Vagina (tissue), 2 donors: ENCODE measurements at regions not wholly inside any gene's neighbourhood (a gene's known extent, or its start where the extent isn't known, plus 50 kb on each side); places are given as distances from the start of the nearest gene placed in this dataset.

Experiments used
- DNase-seq, 2 donors: peaks; one replicate each; pipeline ENCODE4 v3.0.0-alpha.2; 2017; ENCODE audit errors: extremely low spot score in 2 of 2
- H3K27ac ChIP-seq: fragments of 200-600 bp; sonication (generic); one replicate; pipeline ENCODE4 v1.5.1; 2019
- H3K27me3 ChIP-seq: fragments of 200-600 bp; sonication (generic); one replicate; pipeline ENCODE4 v1.5.1; 2019
- H3K36me3 ChIP-seq, 2 donors: fragments of 200-600 bp; sonication (generic); one replicate each; pipeline ENCODE4 v1.5.1; 2017 to 2019
- H3K4me1 ChIP-seq: fragments of 200-600 bp; sonication (generic); one replicate; pipeline ENCODE4 v1.5.1; 2019
- H3K4me3 ChIP-seq, 2 donors: fragments of 200-600 bp; sonication (generic); 1 replicate in 1 of 2; 2 replicates in 1 of 2; pipeline ENCODE4 v1.5.1; 2016 to 2019
- H3K9me3 ChIP-seq: fragments of 200-600 bp; sonication (generic); one replicate; pipeline ENCODE4 v1.5.1; 2019
- CTCF ChIP-seq, 3 experiments: fragments of 450-650 bp in 2 of 3; fragments of 200-600 bp in 1 of 3; sonication (generic) in 1 of 3; IDR thresholded peaks; one replicate each; pipeline ENCODE4 v1.5.1; 2017 to 2019; ENCODE audit warnings: antibody characterized with exemption in 3 of 3, mild to moderate bottlenecking in 2 of 3, moderate library complexity in 2 of 3
- POLR2A ChIP-seq, 2 donors: fragments of 450-650 bp; IDR thresholded peaks; one replicate each; pipeline ENCODE4 v1.6.1; 2017; ENCODE audit warnings: antibody characterized with exemption in 2 of 2, mild to moderate bottlenecking in 2 of 2, moderate library complexity in 2 of 2
- POLR2AphosphoS5 ChIP-seq, 2 donors: sonication (generic); formaldehyde crosslinking; IDR thresholded peaks; one replicate each; pipeline ENCODE4 v1.9.0; 2017; ENCODE audit warnings: antibody characterized with exemption in 2 of 2, mild to moderate bottlenecking in 2 of 2, low read depth in 1 of 2; ENCODE audit not compliant: insufficient read depth in 1 of 2
- intact Hi-C: fragments of 100-400 bp; cut with DNase I; formaldehyde crosslinking; loops from one replicate; pipeline ENCODE4 v1.15.1; 2023

- Histone ChIP-seq H3K36me3 (no peaks in the 10 kb centered on the region), H3K4me3 (no peak overlapping the region), H3K27ac (no peak overlapping the region), H3K27me3 (no peaks in the 10 kb centered on the region), H3K4me1 (no peaks in the 10 kb centered on the region), H3K9me3 (no peaks in the 10 kb centered on the region)
- TF ChIP-seq POLR2A (IDR thresholded peaks at IDR 0.05) (no peak), CTCF (IDR thresholded peaks at IDR 0.05) (no peak), POLR2AphosphoS5 (IDR thresholded peaks at IDR 0.05; ENCODE audit: insufficient read depth in 1 of 2, low read depth in 1 of 2) (no peak)
- no peak for DNase-seq
- intact Hi-C loops: no loop called here
These were observed 176.0 kb upstream of the PELI2 start for GRCh38 chr14:55942076-55942654.

DNA sequence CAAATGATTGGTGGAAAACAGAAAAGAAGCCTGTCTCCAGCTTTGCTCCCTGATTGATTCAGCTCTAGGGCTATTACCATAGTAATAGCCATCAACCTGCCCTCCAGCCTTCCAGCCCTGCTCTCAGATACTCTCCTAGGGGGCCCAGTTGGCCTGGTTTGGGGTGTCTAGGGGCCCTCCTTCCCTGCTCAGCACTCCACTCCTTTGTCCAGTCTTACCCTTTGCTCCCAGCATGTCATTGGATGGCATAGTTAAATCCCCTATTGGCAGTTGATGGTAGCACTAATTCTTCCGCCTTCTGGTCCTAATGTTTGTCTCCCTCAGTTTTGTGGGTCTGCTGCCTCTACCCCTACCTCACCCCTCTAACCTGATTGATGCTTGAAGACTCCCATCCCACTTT lies 175.4 kb upstream of the PELI2 start:
- Histone ChIP-seq H3K36me3 (no peaks in the 10 kb centered on the region), H3K27ac (no peak overlapping the region), H3K27me3 (no peaks in the 10 kb centered on the region), H3K4me1 (no peaks in the 10 kb centered on the region), H3K4me3 (no peak overlapping the region), H3K9me3 (no peaks in the 10 kb centered on the region)
- intact Hi-C loops: no loop called here
- no peak for TF ChIP-seq CTCF (IDR thresholded peaks at IDR 0.05)
- no peak for TF ChIP-seq POLR2A (IDR thresholded peaks at IDR 0.05)
- TF ChIP-seq POLR2AphosphoS5 (IDR thresholded peaks at IDR 0.05; ENCODE audit: insufficient read depth in 1 of 2, low read depth in 1 of 2): no peak
- DNase-seq: no peak

GRCh38 chr14:55944757-55945156 lies 173.5 kb upstream of the PELI2 start:
- H3K36me3 ChIP-seq: no peaks in the 10 kb centered on the region
- intact Hi-C loops: no loop called here

DNA sequence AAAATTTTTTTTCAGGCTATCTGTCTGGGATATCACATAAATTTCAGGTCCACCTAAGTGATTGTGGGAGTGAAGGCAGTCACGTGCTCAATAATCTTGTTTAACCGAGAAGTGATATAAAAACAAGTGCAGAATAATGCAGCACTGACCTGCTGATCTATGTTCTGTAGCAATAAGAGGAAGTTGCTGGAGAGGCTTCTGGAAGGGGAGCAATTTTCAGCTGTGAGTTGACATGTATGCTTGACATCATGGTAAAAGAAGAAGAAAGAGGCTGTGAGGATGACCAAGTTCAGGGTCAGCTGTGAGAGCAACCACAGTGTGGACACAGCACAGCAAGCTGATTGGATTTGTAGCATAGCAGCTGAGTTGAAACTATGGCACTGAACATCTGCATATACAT lies 172.0 kb upstream of the PELI2 start:
- no peak overlapping the region for H3K27ac ChIP-seq
- no peaks in the 10 kb centered on the region for H3K36me3 ChIP-seq
- no peaks in the 10 kb centered on the region for H3K4me1 ChIP-seq
- no peaks in the 10 kb centered on the region for H3K27me3 ChIP-seq
- intact Hi-C loops: no loop called here
- no peak overlapping the region for H3K4me3 ChIP-seq
- no peak for DNase-seq
- TF ChIP-seq POLR2A (IDR thresholded peaks at IDR 0.05) (no peak), POLR2AphosphoS5 (IDR thresholded peaks at IDR 0.05; ENCODE audit: insufficient read depth in 1 of 2, low read depth in 1 of 2) (no peak), CTCF (IDR thresholded peaks at IDR 0.05) (no peak)
- H3K9me3 ChIP-seq: no peaks in the 10 kb centered on the region

More at GRCh38 chr14:55944757-55945156, 173.5 kb upstream of the PELI2 start:
- H3K4me1 ChIP-seq: no peaks in the 10 kb centered on the region
- no peaks in the 10 kb centered on the region for H3K27me3 ChIP-seq
- DNase-seq: no peak
- TF ChIP-seq POLR2A (IDR thresholded peaks at IDR 0.05) (no peak), POLR2AphosphoS5 (IDR thresholded peaks at IDR 0.05; ENCODE audit: insufficient read depth in 1 of 2, low read depth in 1 of 2) (no peak)
- no peaks in the 10 kb centered on the region for H3K9me3 ChIP-seq
- H3K27ac ChIP-seq: no peak overlapping the region
- H3K4me3 ChIP-seq: no peak overlapping the region

DNA sequence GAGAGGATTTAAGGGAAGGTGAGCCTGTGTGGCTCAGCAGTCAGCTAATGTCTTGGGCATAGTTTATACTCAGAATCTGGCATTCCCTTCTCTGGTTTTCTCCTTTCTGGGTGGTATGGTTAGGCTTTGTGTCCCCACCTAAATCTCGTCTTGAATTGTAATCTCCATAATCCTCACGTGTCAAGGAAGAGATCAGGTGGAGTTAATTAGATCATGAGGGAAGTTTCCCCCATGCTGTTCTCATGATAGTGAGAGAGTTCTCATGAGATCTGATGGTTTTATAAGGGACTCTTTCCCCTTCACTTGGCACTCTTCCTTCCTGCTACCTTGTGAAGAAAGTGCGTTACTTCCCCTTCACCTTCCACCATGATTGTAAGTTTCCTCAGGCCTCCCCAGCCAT lies 169.8 kb upstream of the PELI2 start:
- Histone ChIP-seq H3K9me3 (no peaks in the 10 kb centered on the region), H3K4me3 (no peak overlapping the region), H3K27ac (no peak overlapping the region), H3K36me3 (no peaks in the 10 kb centered on the region), H3K4me1 (no peaks in the 10 kb centered on the region), H3K27me3 (no peaks in the 10 kb centered on the region)
- intact Hi-C loops: no loop called here
- no peak for TF ChIP-seq POLR2AphosphoS5 (IDR thresholded peaks at IDR 0.05; ENCODE audit: insufficient read depth in 1 of 2, low read depth in 1 of 2)
- TF ChIP-seq POLR2A (IDR thresholded peaks at IDR 0.05): no peak
- TF ChIP-seq CTCF (IDR thresholded peaks at IDR 0.05): no peak
- DNase-seq: no peak
